ENCODE measurements at regions not wholly inside any gene's neighbourhood (a gene's known extent, or its start where the extent isn't known, plus 50 kb on each side); places are given as distances from the start of the nearest gene placed in this dataset.

GRCh38 chr2:142682528-142682927, 194.9 kb upstream of the KYNU start:
- Mint-ChIP-seq H3K27ac (ENCODE audit: unreplicated experiment) (no peak overlapping the region), H3K27me3 (ENCODE audit: unreplicated experiment) (no peaks in the 10 kb centered on the region), H3K9me3 (ENCODE audit: unreplicated experiment) (no peaks in the 10 kb centered on the region), H3K4me1 (ENCODE audit: low read depth, unreplicated experiment) (no peaks in the 10 kb centered on the region), H3K4me3 (ENCODE audit: unreplicated experiment) (no peak overlapping the region), H3K36me3 (ENCODE audit: unreplicated experiment) (no peaks in the 10 kb centered on the region)
- no peak for TF ChIP-seq CTCF (IDR thresholded peaks at IDR 0.05; ENCODE audit: partially characterized antibody, unreplicated experiment)
- DNase-seq: no peak

- no peak for DNase-seq
- no peak overlapping the region for H3K4me3 Mint-ChIP-seq (ENCODE audit: unreplicated experiment)
- H3K27me3 Mint-ChIP-seq (ENCODE audit: unreplicated experiment): no peaks in the 10 kb centered on the region
- no peaks in the 10 kb centered on the region for H3K36me3 Mint-ChIP-seq (ENCODE audit: unreplicated experiment)
- no peak for TF ChIP-seq CTCF (IDR thresholded peaks at IDR 0.05; ENCODE audit: partially characterized antibody, unreplicated experiment)
- H3K27ac Mint-ChIP-seq (ENCODE audit: unreplicated experiment): no peak overlapping the region
- no peaks in the 10 kb centered on the region for H3K4me1 Mint-ChIP-seq (ENCODE audit: low read depth, unreplicated experiment)
- H3K9me3 Mint-ChIP-seq (ENCODE audit: unreplicated experiment): no peaks in the 10 kb centered on the region
Observed at GRCh38 chr2:142681952-142682351, 195.5 kb upstream of the KYNU start.

- H3K4me3 Mint-ChIP-seq (ENCODE audit: unreplicated experiment): no peak overlapping the region
- H3K36me3 Mint-ChIP-seq (ENCODE audit: unreplicated experiment): no peaks in the 10 kb centered on the region
- H3K27ac Mint-ChIP-seq (ENCODE audit: unreplicated experiment): no peak overlapping the region
- DNase-seq: no peak
- H3K9me3 Mint-ChIP-seq (ENCODE audit: unreplicated experiment): no peaks in the 10 kb centered on the region
- no peak for TF ChIP-seq CTCF (IDR thresholded peaks at IDR 0.05; ENCODE audit: partially characterized antibody, unreplicated experiment)
- no peaks in the 10 kb centered on the region for H3K27me3 Mint-ChIP-seq (ENCODE audit: unreplicated experiment)
- H3K4me1 Mint-ChIP-seq (ENCODE audit: low read depth, unreplicated experiment): no peaks in the 10 kb centered on the region
Observed at GRCh38 chr2:142678164-142678563, 199.3 kb upstream of the KYNU start.

GRCh38 chr2:142675398-142675797, 202.1 kb upstream of the KYNU start:
- Mint-ChIP-seq H3K4me3 (ENCODE audit: unreplicated experiment) (no peak overlapping the region), H3K27ac (ENCODE audit: unreplicated experiment) (no peak overlapping the region), H3K9me3 (ENCODE audit: unreplicated experiment) (no peaks in the 10 kb centered on the region), H3K27me3 (ENCODE audit: unreplicated experiment) (peaks cover 1% of the 10 kb centered on the region), H3K36me3 (ENCODE audit: unreplicated experiment) (no peaks in the 10 kb centered on the region), H3K4me1 (ENCODE audit: low read depth, unreplicated experiment) (no peaks in the 10 kb centered on the region)
- DNase-seq: no peak
- TF ChIP-seq CTCF (IDR thresholded peaks at IDR 0.05; ENCODE audit: partially characterized antibody, unreplicated experiment): no peak

GRCh38 chr2:142673836-142674235, 203.6 kb upstream of the KYNU start:
- H3K4me3 Mint-ChIP-seq (ENCODE audit: unreplicated experiment): no peak overlapping the region
- H3K27ac Mint-ChIP-seq (ENCODE audit: unreplicated experiment): no peak overlapping the region
- TF ChIP-seq CTCF (IDR thresholded peaks at IDR 0.05; ENCODE audit: partially characterized antibody, unreplicated experiment): no peak
- H3K36me3 Mint-ChIP-seq (ENCODE audit: unreplicated experiment): no peaks in the 10 kb centered on the region
- peaks cover 1% of the 10 kb centered on the region for H3K27me3 Mint-ChIP-seq (ENCODE audit: unreplicated experiment)
- DNase-seq: no peak
- H3K9me3 Mint-ChIP-seq (ENCODE audit: unreplicated experiment): no peaks in the 10 kb centered on the region
- no peaks in the 10 kb centered on the region for H3K4me1 Mint-ChIP-seq (ENCODE audit: low read depth, unreplicated experiment)
